Glutamatergic neuron (in vitro differentiated cells): ENCODE measurements at regions not wholly inside any gene's neighbourhood (a gene's known extent, or its start where the extent isn't known, plus 50 kb on each side); places are given as distances from the start of the nearest gene placed in this dataset.

ENCODE experiments used
- DNase-seq: peaks from one replicate; pipeline ENCODE4 v3.0.0; 2022
- H3K27ac Mint-ChIP-seq: one replicate; pipeline ENCODE4 v1.8.0; 2020; ENCODE audit warnings: mild to moderate bottlenecking, mixed read lengths, inconsistent platforms; ENCODE audit not compliant: unreplicated experiment
- H3K27me3 Mint-ChIP-seq: one replicate; pipeline ENCODE4 v1.8.0; 2020; ENCODE audit warnings: mild to moderate bottlenecking, moderate library complexity, mixed read lengths, inconsistent platforms; ENCODE audit not compliant: unreplicated experiment
- H3K36me3 Mint-ChIP-seq: one replicate; pipeline ENCODE4 v1.8.0; 2020; ENCODE audit warnings: mild to moderate bottlenecking, mixed read lengths, inconsistent platforms; ENCODE audit not compliant: unreplicated experiment
- H3K4me1 Mint-ChIP-seq: one replicate; pipeline ENCODE4 v1.8.0; 2020; ENCODE audit warnings: mild to moderate bottlenecking, low read depth, mixed read lengths, inconsistent platforms; ENCODE audit not compliant: unreplicated experiment
- H3K4me3 Mint-ChIP-seq: one replicate; pipeline ENCODE4 v1.8.0; 2020; ENCODE audit warnings: mild to moderate bottlenecking, mixed read lengths, inconsistent platforms; ENCODE audit not compliant: unreplicated experiment
- H3K9me3 Mint-ChIP-seq: one replicate; pipeline ENCODE4 v1.8.0; 2020; ENCODE audit warnings: mild to moderate bottlenecking, moderate library complexity, mixed read lengths, inconsistent platforms; ENCODE audit not compliant: unreplicated experiment
- TF ChIP-seq, protein P1 (sequence below): fragments of 200-600 bp; sonication (generic); IDR thresholded peaks from one replicate; pipeline ENCODE4 v1.5.0; 2021; ENCODE audit not compliant: partially characterized antibody, unreplicated experiment

DNA sequence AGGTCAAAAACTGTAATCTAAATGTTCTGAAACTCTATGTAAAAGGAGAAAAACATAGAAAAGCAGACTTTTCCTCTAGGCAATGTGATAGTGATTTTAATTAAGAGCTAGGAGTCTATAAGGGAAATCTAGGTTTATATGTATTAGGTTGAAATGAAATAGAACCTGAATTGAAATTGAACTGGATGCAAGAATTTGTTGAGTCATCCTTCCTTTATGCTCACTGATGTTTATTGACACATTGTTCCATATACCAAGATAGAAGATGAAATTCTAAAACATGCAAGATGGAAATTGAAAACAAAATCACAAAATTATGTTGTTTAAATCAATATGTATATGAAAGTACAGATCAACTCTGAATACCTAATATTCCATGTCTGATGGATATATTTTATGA, 170.4 kb upstream of the FLRT2 start:
- Mint-ChIP-seq H3K9me3 (no peaks in the 10 kb centered on the region), H3K4me3 (no peak overlapping the region), H3K27me3 (no peaks in the 10 kb centered on the region)

DNA sequence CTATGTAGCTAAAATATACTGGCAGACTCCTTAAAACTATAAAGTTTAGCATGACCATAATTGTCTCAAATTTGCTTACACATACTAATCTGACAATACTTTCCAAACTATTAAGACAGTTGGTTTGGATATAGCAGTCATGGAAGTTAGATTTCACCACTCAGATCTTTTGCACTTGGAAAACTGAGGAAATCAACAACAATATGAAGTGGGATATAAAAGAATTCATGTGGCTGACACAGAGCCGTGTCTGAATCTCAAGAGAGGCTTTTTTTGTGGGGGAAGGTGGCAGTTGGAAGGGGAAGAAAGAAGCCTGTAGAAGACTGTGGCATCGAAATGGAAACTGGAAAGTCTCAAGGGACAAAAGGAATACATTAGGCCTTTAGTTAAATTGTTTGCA, 166.6 kb upstream of the FLRT2 start:
- H3K4me1 Mint-ChIP-seq = peaks cover 19% of the 10 kb centered on the region
- H3K36me3 Mint-ChIP-seq = no peaks in the 10 kb centered on the region
- no peak overlapping the region for H3K4me3 Mint-ChIP-seq
- no peak for DNase-seq
- H3K27ac Mint-ChIP-seq = peak overlapping the region; percentile 13
- TF ChIP-seq, protein P1, sequence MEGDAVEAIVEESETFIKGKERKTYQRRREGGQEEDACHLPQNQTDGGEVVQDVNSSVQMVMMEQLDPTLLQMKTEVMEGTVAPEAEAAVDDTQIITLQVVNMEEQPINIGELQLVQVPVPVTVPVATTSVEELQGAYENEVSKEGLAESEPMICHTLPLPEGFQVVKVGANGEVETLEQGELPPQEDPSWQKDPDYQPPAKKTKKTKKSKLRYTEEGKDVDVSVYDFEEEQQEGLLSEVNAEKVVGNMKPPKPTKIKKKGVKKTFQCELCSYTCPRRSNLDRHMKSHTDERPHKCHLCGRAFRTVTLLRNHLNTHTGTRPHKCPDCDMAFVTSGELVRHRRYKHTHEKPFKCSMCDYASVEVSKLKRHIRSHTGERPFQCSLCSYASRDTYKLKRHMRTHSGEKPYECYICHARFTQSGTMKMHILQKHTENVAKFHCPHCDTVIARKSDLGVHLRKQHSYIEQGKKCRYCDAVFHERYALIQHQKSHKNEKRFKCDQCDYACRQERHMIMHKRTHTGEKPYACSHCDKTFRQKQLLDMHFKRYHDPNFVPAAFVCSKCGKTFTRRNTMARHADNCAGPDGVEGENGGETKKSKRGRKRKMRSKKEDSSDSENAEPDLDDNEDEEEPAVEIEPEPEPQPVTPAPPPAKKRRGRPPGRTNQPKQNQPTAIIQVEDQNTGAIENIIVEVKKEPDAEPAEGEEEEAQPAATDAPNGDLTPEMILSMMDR = no peak
- H3K27me3 Mint-ChIP-seq = no peaks in the 10 kb centered on the region
- H3K9me3 Mint-ChIP-seq = no peaks in the 10 kb centered on the region

More for the DNA sequence above, 170.4 kb upstream of the FLRT2 start:
- peaks cover 4% of the 10 kb centered on the region for H3K36me3 Mint-ChIP-seq
- no peak overlapping the region for H3K27ac Mint-ChIP-seq
- no peak for DNase-seq
- H3K4me1 Mint-ChIP-seq = peaks cover 16% of the 10 kb centered on the region
- TF ChIP-seq, protein P1 = no peak

DNA sequence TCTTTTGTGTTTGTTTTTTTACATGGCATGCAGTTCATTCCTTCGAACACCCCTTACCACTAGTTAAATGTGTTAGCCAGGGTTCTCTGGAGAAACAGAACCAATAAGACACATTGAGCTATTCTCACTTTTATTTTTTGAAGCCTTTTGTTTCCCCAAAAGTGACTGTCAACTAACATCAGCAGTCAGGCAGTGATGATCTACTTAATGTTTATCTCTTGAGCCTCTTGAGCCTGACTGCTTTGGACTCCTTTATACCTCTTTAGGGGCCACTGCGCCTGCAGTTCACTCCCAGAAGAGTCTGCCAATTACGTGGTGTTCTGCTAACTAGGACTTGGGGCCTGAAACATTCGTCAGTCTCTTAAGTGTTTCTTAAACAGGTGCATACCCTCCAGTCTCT, 163.7 kb upstream of the FLRT2 start:
- H3K27me3 Mint-ChIP-seq = peaks cover 2% of the 10 kb centered on the region
- peaks cover 9% of the 10 kb centered on the region for H3K36me3 Mint-ChIP-seq
- H3K9me3 Mint-ChIP-seq = no peaks in the 10 kb centered on the region
- peaks cover 15% of the 10 kb centered on the region for H3K4me1 Mint-ChIP-seq
- TF ChIP-seq, protein P1 = no peak
- H3K4me3 Mint-ChIP-seq = no peak overlapping the region
- DNase-seq = no peak
- no peak overlapping the region for H3K27ac Mint-ChIP-seq

DNA sequence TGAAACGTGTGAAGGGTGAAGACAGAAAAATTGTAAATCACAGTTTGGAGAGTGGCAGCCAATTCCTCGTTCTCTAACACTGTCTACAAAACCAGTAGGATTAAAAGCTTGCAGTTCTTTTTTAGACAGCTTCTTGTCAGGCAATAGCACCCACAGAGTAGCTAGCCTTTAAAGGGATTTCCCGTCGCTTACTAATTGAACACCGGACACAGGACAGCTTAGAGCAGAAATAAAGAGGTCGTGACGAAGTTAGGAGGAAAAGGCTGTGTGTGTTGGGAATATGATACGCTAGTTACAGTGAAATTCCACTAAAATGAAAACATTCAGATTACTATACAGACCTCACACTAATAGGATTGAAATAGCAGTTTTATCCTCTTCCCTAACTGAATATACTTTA, 149.1 kb upstream of the FLRT2 start:
- H3K9me3 Mint-ChIP-seq = no peaks in the 10 kb centered on the region
- no peak overlapping the region for H3K27ac Mint-ChIP-seq
- no peaks in the 10 kb centered on the region for H3K36me3 Mint-ChIP-seq
- no peak overlapping the region for H3K4me3 Mint-ChIP-seq
- TF ChIP-seq, protein P1 = no peak
- DNase-seq = no peak
- H3K4me1 Mint-ChIP-seq = peaks cover 2% of the 10 kb centered on the region
- no peaks in the 10 kb centered on the region for H3K27me3 Mint-ChIP-seq

DNA sequence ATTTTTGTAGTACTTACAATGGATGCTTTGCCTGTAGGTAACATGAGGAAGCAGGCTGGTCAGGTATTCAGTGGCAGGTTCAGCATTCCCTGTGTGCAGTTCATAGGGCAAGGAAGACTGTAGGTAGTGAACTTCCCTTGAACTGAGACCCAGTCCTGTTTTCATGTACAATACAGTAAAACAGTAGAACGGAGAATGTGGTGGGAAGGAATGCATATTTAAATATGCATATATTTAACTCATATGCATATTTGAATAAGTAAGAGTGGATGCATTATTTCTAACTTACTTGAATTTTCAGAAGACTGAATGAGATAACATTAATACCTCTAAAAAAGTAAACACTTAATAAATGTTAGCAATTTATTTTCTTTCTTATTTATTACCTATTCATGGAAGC, 147.6 kb upstream of the FLRT2 start:
- TF ChIP-seq, protein P1 = no peak
- Mint-ChIP-seq H3K9me3 (no peaks in the 10 kb centered on the region), H3K27ac (no peak overlapping the region), H3K27me3 (no peaks in the 10 kb centered on the region), H3K4me1 (peaks cover 8% of the 10 kb centered on the region), H3K4me3 (no peak overlapping the region), H3K36me3 (no peaks in the 10 kb centered on the region)
- no peak for DNase-seq
